Testis (tissue), 2 donors: ENCODE measurements at regions not wholly inside any gene's neighbourhood (a gene's known extent, or its start where the extent isn't known, plus 50 kb on each side); places are given as distances from the start of the nearest gene placed in this dataset.

Experiments
- DNase-seq: peaks from one replicate; pipeline ENCODE4 v3.0.0-alpha.2; 2019
- H3K27ac ChIP-seq, 2 donors: fragments of 200-600 bp; sonication (generic); one replicate each; pipeline ENCODE4 v1.5.1; 2019
- H3K27me3 ChIP-seq: fragments of 200-600 bp; sonication (generic); one replicate; pipeline ENCODE4 v1.5.1; 2019
- H3K36me3 ChIP-seq: fragments of 200-600 bp; sonication (generic); one replicate; pipeline ENCODE4 v1.5.1; 2017; ENCODE audit warnings: low read depth; ENCODE audit errors: missing control alignments
- H3K4me1 ChIP-seq: fragments of 200-600 bp; sonication (generic); one replicate; pipeline ENCODE4 v1.5.1; 2019
- H3K4me3 ChIP-seq, 2 donors: fragments of 200-600 bp; sonication (generic); one replicate each; pipeline ENCODE4 v1.5.1; 2017 to 2019
- H3K9me3 ChIP-seq: fragments of 200-600 bp; sonication (generic); one replicate; pipeline ENCODE4 v1.5.1; 2017
- POLR2A ChIP-seq: fragments of 450-650 bp; IDR thresholded peaks from one replicate; pipeline ENCODE4 v1.6.1; 2017; ENCODE audit warnings: antibody characterized with exemption, mild to moderate bottlenecking, moderate library complexity
- WGBS, 2 donors: methylation state at CpG; one replicate each; pipeline ENCODE4 v1.1.5; 2018; 5-methylcytosine and 5-hydroxymethylcytosine counted together
- intact Hi-C: fragments of 100-400 bp; cut with DNase I; formaldehyde crosslinking; loops from one replicate; pipeline ENCODE4 v1.15.1; 2023; ENCODE audit warnings: low total_unique reads
- TF ChIP-seq, protein P1 (sequence below), 3 experiments: fragments of 450-650 bp in 2 of 3; fragments of 200-600 bp in 1 of 3; sonication (generic) in 1 of 3; IDR thresholded peaks; one replicate each; pipeline ENCODE4 v1.5.1; 2016 to 2019; ENCODE audit warnings: antibody characterized with exemption in 3 of 3, mild to moderate bottlenecking in 2 of 3, moderate library complexity in 1 of 3

DNA sequence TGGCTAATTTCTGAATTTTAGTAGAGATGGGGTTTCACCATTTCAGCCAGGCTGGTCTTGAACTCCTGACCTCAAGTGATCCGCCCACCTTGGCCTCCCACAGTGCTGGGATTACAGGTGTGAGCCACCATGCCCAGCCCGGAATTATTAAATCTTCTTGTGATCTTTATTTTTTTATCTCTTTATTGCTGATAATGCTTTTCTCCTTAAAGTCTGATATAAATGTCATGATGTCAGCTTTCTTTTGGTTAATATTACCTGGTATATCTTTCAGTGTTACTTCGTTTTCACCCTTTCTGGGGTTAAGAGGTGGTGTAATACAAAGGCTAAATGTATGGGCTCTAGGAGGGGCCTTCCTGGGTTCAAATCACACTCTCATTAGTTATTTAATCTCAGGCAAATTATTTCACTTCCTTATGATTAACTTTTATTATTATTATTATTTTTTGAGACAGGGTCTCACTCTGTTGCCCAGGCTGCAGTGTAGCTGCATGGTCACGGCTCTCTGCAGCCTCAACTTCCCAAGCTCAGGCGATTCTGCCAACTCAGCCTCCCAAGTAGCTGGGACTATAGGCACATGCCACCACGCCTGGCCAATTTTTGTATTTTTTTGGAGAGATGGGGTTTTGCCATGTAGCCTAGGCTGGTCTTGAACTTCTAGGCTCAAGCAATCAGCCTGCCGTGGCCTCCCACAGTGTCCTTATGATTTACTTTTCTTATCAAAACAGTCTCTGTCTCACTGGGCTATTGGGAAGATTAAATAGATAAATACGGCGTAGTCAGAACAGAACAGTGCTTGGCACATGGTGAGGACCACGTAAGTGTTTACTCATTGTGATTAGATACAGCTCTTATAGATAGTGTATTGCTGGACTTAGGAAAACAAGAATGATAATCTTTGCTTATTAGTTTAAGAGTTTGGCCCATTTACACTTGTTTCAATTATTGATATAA is 216.5 kb downstream of the URB2 start:
- no peak for TF ChIP-seq POLR2A
- TF ChIP-seq, protein P1, sequence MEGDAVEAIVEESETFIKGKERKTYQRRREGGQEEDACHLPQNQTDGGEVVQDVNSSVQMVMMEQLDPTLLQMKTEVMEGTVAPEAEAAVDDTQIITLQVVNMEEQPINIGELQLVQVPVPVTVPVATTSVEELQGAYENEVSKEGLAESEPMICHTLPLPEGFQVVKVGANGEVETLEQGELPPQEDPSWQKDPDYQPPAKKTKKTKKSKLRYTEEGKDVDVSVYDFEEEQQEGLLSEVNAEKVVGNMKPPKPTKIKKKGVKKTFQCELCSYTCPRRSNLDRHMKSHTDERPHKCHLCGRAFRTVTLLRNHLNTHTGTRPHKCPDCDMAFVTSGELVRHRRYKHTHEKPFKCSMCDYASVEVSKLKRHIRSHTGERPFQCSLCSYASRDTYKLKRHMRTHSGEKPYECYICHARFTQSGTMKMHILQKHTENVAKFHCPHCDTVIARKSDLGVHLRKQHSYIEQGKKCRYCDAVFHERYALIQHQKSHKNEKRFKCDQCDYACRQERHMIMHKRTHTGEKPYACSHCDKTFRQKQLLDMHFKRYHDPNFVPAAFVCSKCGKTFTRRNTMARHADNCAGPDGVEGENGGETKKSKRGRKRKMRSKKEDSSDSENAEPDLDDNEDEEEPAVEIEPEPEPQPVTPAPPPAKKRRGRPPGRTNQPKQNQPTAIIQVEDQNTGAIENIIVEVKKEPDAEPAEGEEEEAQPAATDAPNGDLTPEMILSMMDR (IDR thresholded peaks at IDR 0.05) = no peak
- WGBS, 2 donors = 86 to 89% methylated on average over 10 of the region's 10 CpGs
- H3K27ac ChIP-seq = peak overlapping the region in 1 of 2 donors; percentile 74
- H3K4me1 ChIP-seq = peaks cover 5% of the 10 kb centered on the region
- no peaks in the 10 kb centered on the region for H3K9me3 ChIP-seq
- DNase-seq = no peak
- H3K27me3 ChIP-seq = no peaks in the 10 kb centered on the region
- intact Hi-C loops = no loop called here
- no peak overlapping the region for H3K4me3 ChIP-seq
- no peaks in the 10 kb centered on the region for H3K36me3 ChIP-seq

GRCh38 chr1:229843627-229844238 is 217.7 kb downstream of the URB2 start:
- Histone ChIP-seq H3K27me3 (no peaks in the 10 kb centered on the region), H3K4me3 (no peak overlapping the region), H3K4me1 (peaks cover 5% of the 10 kb centered on the region), H3K9me3 (no peaks in the 10 kb centered on the region), H3K36me3 (no peaks in the 10 kb centered on the region), H3K27ac (peak overlapping the region in 1 of 2 donors; percentile 74)
- TF ChIP-seq, protein P1 (IDR thresholded peaks at IDR 0.05) = peak in 1 of 3 experiments; percentile 26
- no peak for TF ChIP-seq POLR2A
- intact Hi-C loops = no loop called here
- WGBS, 2 donors = 39 to 46% methylated on average over 3 of the region's 3 CpGs
- DNase-seq = peak; percentile 56

DNA sequence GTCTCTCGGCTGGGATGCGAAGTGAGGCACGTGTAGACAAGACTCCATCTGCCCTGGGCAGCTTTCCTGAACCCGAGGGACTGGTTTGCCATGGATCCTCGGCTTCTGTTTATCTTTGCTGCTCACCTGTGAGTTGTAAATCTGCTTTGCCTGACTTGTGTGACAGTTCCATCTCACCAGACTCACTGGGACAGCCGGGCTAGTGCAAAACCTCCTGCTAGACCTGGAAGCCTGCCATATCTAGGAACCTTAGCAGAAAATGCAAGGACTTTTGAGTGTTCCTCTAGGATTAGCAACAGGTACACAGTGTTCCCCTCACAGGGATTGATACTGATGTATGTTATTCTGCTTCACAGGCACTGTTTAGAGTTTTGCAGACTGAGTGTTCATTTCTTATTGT is 218.6 kb downstream of the URB2 start:
- intact Hi-C loops = no loop called here
- peak overlapping the region in 1 of 2 donors; percentile 74 for H3K27ac ChIP-seq
- H3K27me3 ChIP-seq = no peaks in the 10 kb centered on the region
- no peak overlapping the region for H3K4me3 ChIP-seq
- no peaks in the 10 kb centered on the region for H3K36me3 ChIP-seq
- WGBS, 2 donors = 33 to 49% methylated on average over 6 of the region's 6 CpGs
- peak; percentile 53 for DNase-seq
- no peak for TF ChIP-seq POLR2A
- TF ChIP-seq, protein P1 (IDR thresholded peaks at IDR 0.05) = no peak
- H3K9me3 ChIP-seq = no peaks in the 10 kb centered on the region
- peaks cover 5% of the 10 kb centered on the region for H3K4me1 ChIP-seq

GRCh38 chr1:229845410-229846138 is 219.5 kb downstream of the URB2 start:
- 90 to 92% methylated on average over 4 of the region's 4 CpGs for WGBS, 2 donors
- H3K4me3 ChIP-seq = no peak overlapping the region
- H3K4me1 ChIP-seq = peaks cover 5% of the 10 kb centered on the region
- no peaks in the 10 kb centered on the region for H3K36me3 ChIP-seq
- TF ChIP-seq POLR2A = no peak
- TF ChIP-seq, protein P1 (IDR thresholded peaks at IDR 0.05) = no peak
- H3K27ac ChIP-seq = no peak overlapping the region
- intact Hi-C loops = no loop called here
- DNase-seq = no peak
- H3K9me3 ChIP-seq = no peaks in the 10 kb centered on the region
- no peaks in the 10 kb centered on the region for H3K27me3 ChIP-seq
